HCT116 (cell line): ENCODE measurements at regions not wholly inside any gene's neighbourhood (a gene's known extent, or its start where the extent isn't known, plus 50 kb on each side); places are given as distances from the start of the nearest gene placed in this dataset.

Source experiments
- ATF3 ChIP-seq: IDR thresholded peaks from 2 replicates; pipeline ENCODE4 v1.6.1; 2012
- CTCF ChIP-seq, 3 experiments: fragments of 200-600 bp in 1 of 3; sonication (generic) in 1 of 3; IDR thresholded peaks in 2 of 3; conservative IDR thresholded peaks in 1 of 3; 2 replicates each; pipeline ENCODE4 v1.5.1; 2012 to 2017; ENCODE audit warnings: low read depth in 2 of 3, low read length in 2 of 3, antibody characterized with exemption in 1 of 3, borderline replicate concordance in 1 of 3, control low read depth in 1 of 3, mild to moderate bottlenecking in 1 of 3, mixed read lengths in 1 of 3, mixed run types in 1 of 3, moderate library complexity in 1 of 3; ENCODE audit not compliant: insufficient read depth in 1 of 3

- no peak for TF ChIP-seq ATF3
- TF ChIP-seq CTCF (IDR thresholded peaks at IDR 0.05 in 2 of 3, conservative IDR thresholded peaks at IDR 0.05 in 1 of 3; ENCODE audit: borderline replicate concordance in 1 of 3, insufficient read depth in 1 of 3, low read depth in 2 of 3, low read length in 2 of 3), result no peak
Observed at GRCh38 chr6:79824202-79824601, 123.2 kb downstream of the ELOVL4 start.
